Astrocyte (in vitro differentiated cells and primary cell): ENCODE measurements at regions not wholly inside any gene's neighbourhood (a gene's known extent, or its start where the extent isn't known, plus 50 kb on each side); places are given as distances from the start of the nearest gene placed in this dataset.

ENCODE experiments used
- EZH2 ChIP-seq: IDR thresholded peaks from 2 replicates; pipeline ENCODE4 v1.6.1; 2012; ENCODE audit warnings: mild to moderate bottlenecking, low read length, inconsistent platforms; ENCODE audit not compliant: insufficient read depth
- TF ChIP-seq, protein P1 (sequence below): IDR thresholded peaks from 2 replicates; pipeline ENCODE4 v1.5.1; 2011; ENCODE audit warnings: low read depth, mild to moderate bottlenecking, inconsistent platforms, low read length, moderate library complexity; ENCODE audit not compliant: insufficient read depth

DNA sequence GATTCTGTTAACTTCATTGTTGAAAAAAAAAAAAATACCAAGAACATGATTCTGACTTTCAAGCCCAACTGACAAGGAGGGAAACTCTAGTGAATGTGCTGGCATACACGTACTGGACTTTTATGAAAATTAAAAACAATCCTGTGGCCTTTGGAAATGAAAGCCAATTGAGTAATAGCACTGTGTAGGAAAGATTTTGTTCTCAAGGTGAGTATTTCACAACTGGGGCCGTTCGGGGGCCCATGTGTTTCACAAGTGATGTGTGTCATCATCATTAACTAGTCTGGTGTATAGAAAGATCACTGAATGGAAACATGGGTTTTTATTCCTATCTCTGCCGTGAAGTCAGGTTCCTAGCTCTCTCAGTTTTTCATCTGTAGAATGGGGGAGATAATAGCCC lies 605.0 kb upstream of the CLINT1 start:
- TF ChIP-seq, protein P1, sequence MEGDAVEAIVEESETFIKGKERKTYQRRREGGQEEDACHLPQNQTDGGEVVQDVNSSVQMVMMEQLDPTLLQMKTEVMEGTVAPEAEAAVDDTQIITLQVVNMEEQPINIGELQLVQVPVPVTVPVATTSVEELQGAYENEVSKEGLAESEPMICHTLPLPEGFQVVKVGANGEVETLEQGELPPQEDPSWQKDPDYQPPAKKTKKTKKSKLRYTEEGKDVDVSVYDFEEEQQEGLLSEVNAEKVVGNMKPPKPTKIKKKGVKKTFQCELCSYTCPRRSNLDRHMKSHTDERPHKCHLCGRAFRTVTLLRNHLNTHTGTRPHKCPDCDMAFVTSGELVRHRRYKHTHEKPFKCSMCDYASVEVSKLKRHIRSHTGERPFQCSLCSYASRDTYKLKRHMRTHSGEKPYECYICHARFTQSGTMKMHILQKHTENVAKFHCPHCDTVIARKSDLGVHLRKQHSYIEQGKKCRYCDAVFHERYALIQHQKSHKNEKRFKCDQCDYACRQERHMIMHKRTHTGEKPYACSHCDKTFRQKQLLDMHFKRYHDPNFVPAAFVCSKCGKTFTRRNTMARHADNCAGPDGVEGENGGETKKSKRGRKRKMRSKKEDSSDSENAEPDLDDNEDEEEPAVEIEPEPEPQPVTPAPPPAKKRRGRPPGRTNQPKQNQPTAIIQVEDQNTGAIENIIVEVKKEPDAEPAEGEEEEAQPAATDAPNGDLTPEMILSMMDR = no peak
- no peak for TF ChIP-seq EZH2
